ENCODE measurements at regions not wholly inside any gene's neighbourhood (a gene's known extent, or its start where the extent isn't known, plus 50 kb on each side); places are given as distances from the start of the nearest gene placed in this dataset.

- DNase-seq (ENCODE audit: low read depth, low spot score) (no peak), ATAC-seq (no peak)
- TF ChIP-seq POLR2A (IDR thresholded peaks at IDR 0.05; ENCODE audit: borderline replicate concordance, extremely low read depth, insufficient read depth, insufficient read length) (no peak), REST (IDR thresholded peaks at IDR 0.05; ENCODE audit: low read depth) (no peak), ELF1 (IDR thresholded peaks at IDR 0.05; ENCODE audit: borderline replicate concordance, low read depth) (no peak)
- ChIA-PET CTCF (no interaction called here), RAD21 (ENCODE audit: low non-redundant PET in 1 of 2, low total read pairs in 2 of 2, uncharacterized antibody in 2 of 2, unreplicated experiment in 2 of 2) (no interaction called here), POLR2A (no interaction called here)
- no TSS peak for BruUV-seq (replicated peaks)
- no peak overlapping the region for H3K27ac ChIP-seq (ENCODE audit: low read depth, low read length)
- H3K4me3 ChIP-seq (replicated peaks in 1 of 2; ENCODE audit: low read depth in 1 of 2, low read length in 2 of 2) = no peak overlapping the region
- no peak overlapping the region for H3K9ac ChIP-seq (ENCODE audit: low read length)
- peaks cover 8 to 10% of the 10 kb centered on the region in 2 experiments; a peak in 3 of 4 replicates for H3K4me1 ChIP-seq (ENCODE audit: control insufficient read depth in 1 of 2, insufficient read depth in 2 of 2, low read length in 2 of 2)
- H3K79me2 ChIP-seq (ENCODE audit: insufficient read depth, low read length) = no peaks in the 10 kb centered on the region
- H3K27me3 ChIP-seq (ENCODE audit: insufficient read depth, low read length) = peaks cover 4% of the 10 kb centered on the region; the same call in 1 of the 2 replicates
- H3K4me2 ChIP-seq (ENCODE audit: low read length) = no peak overlapping the region
- no peaks in the 10 kb centered on the region for H3K36me3 ChIP-seq (ENCODE audit: control insufficient read depth in 1 of 2, insufficient read depth in 2 of 2, low read length in 2 of 2)
- H2AFZ ChIP-seq (ENCODE audit: low read depth, low read length, poor library complexity, severe bottlenecking) = no peak overlapping the region
- no peaks in the 10 kb centered on the region for H4K20me1 ChIP-seq (ENCODE audit: insufficient read depth)
- intact Hi-C loops (cut with micrococcal nuclease) = no loop called here
- no peaks in the 10 kb centered on the region for H3K9me3 ChIP-seq (ENCODE audit: control insufficient read depth in 1 of 2, insufficient read depth in 1 of 2, low read depth in 1 of 2, low read length in 2 of 2)
- H3K9me2 ChIP-seq (ENCODE audit: insufficient read depth) = no peaks in the 10 kb centered on the region
Measured at GRCh38 chr14:34135492-34135891, 184.6 kb upstream of the EGLN3 start.

GRCh38 chr14:34134484-34134883, 183.6 kb upstream of the EGLN3 start:
- H3K4me3 ChIP-seq (replicated peaks in 1 of 2; ENCODE audit: low read depth in 1 of 2, low read length in 2 of 2) = no peak overlapping the region
- no peak overlapping the region for H3K27ac ChIP-seq (ENCODE audit: low read depth, low read length)
- no peaks in the 10 kb centered on the region for H4K20me1 ChIP-seq (ENCODE audit: insufficient read depth)
- RAD21 ChIA-PET (ENCODE audit: low non-redundant PET in 1 of 2, low total read pairs in 2 of 2, uncharacterized antibody in 2 of 2, unreplicated experiment in 2 of 2) = no interaction called here
- H3K9me3 ChIP-seq (ENCODE audit: control insufficient read depth in 1 of 2, insufficient read depth in 1 of 2, low read depth in 1 of 2, low read length in 2 of 2) = no peaks in the 10 kb centered on the region
- intact Hi-C loops (cut with micrococcal nuclease) = no loop called here
- peaks cover 4% of the 10 kb centered on the region; the same call in 1 of the 2 replicates for H3K27me3 ChIP-seq (ENCODE audit: insufficient read depth, low read length)
- H3K9me2 ChIP-seq (ENCODE audit: insufficient read depth) = no peaks in the 10 kb centered on the region
- H3K4me2 ChIP-seq (ENCODE audit: low read length) = no peak overlapping the region
- H3K4me1 ChIP-seq (ENCODE audit: control insufficient read depth in 1 of 2, insufficient read depth in 2 of 2, low read length in 2 of 2) = peaks cover under 1 to 2% of the 10 kb centered on the region in 2 experiments; a peak in 2 of 4 replicates
- ATAC-seq (no peak), DNase-seq (ENCODE audit: low read depth, low spot score) (no peak)
- no TSS peak for BruUV-seq (replicated peaks)
- no peaks in the 10 kb centered on the region for H3K36me3 ChIP-seq (ENCODE audit: control insufficient read depth in 1 of 2, insufficient read depth in 2 of 2, low read length in 2 of 2)
- H3K79me2 ChIP-seq (ENCODE audit: insufficient read depth, low read length) = no peaks in the 10 kb centered on the region
- CTCF ChIA-PET = no interaction called here
- no peak overlapping the region for H2AFZ ChIP-seq (ENCODE audit: low read depth, low read length, poor library complexity, severe bottlenecking)
- POLR2A ChIA-PET = no interaction called here
- no peak overlapping the region for H3K9ac ChIP-seq (ENCODE audit: low read length)
- no peak for TF ChIP-seq CEBPB (IDR thresholded peaks at IDR 0.05; ENCODE audit: low read depth)

Data from HCT116 (cell line).